HL-60 (cell line): ENCODE measurements at regions not wholly inside any gene's neighbourhood (a gene's known extent, or its start where the extent isn't known, plus 50 kb on each side); places are given as distances from the start of the nearest gene placed in this dataset.

Source experiments
- POLR2AphosphoS5 ChIP-seq: IDR thresholded peaks from 2 replicates; pipeline ENCODE4 v1.6.1; 2012; ENCODE audit warnings: low read depth
- SPI1 ChIP-seq: IDR thresholded peaks from 2 replicates; pipeline ENCODE4 v1.6.1; 2012; ENCODE audit warnings: low read depth, mild to moderate bottlenecking, borderline replicate concordance
- TF ChIP-seq, protein P1 (sequence below): IDR thresholded peaks from one replicate; pipeline ENCODE4 v1.5.1; 2011; ENCODE audit warnings: low read length, control low read depth, inconsistent platforms; ENCODE audit not compliant: insufficient read depth

GRCh38 chr17:14793237-14793636, 471.9 kb downstream of the PMP22 start:
- TF ChIP-seq, protein P1, sequence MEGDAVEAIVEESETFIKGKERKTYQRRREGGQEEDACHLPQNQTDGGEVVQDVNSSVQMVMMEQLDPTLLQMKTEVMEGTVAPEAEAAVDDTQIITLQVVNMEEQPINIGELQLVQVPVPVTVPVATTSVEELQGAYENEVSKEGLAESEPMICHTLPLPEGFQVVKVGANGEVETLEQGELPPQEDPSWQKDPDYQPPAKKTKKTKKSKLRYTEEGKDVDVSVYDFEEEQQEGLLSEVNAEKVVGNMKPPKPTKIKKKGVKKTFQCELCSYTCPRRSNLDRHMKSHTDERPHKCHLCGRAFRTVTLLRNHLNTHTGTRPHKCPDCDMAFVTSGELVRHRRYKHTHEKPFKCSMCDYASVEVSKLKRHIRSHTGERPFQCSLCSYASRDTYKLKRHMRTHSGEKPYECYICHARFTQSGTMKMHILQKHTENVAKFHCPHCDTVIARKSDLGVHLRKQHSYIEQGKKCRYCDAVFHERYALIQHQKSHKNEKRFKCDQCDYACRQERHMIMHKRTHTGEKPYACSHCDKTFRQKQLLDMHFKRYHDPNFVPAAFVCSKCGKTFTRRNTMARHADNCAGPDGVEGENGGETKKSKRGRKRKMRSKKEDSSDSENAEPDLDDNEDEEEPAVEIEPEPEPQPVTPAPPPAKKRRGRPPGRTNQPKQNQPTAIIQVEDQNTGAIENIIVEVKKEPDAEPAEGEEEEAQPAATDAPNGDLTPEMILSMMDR = no peak
- TF ChIP-seq POLR2AphosphoS5 = no peak
- TF ChIP-seq SPI1 = no peak
